ENCODE measurements at regions not wholly inside any gene's neighbourhood (a gene's known extent, or its start where the extent isn't known, plus 50 kb on each side); places are given as distances from the start of the nearest gene placed in this dataset.

DNA sequence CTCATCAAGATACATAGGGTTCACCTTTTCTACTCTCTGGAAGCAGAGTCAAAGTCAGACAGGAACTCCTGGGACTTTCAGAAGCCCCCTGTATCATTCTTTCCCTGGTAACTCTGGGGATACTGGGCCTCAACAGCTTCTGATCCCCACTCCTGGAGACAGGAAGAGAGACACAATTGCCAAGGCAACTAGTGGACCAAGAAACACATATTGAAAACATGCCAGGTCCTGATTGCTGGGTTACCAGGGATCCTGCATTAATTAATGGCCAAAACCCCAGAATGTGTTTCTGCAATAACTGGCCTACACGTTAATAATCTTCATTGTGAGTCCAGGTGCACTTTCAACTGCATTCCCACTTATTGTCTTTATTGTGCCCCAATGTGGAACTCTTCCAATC is 260.8 kb upstream of the POU2AF2 start:
- Mint-ChIP-seq H3K27ac (ENCODE audit: low read depth, unreplicated experiment) (no peak overlapping the region), H3K36me3 (ENCODE audit: insufficient read depth, unreplicated experiment) (no peaks in the 10 kb centered on the region), H3K4me1 (ENCODE audit: insufficient read depth, unreplicated experiment) (peaks cover 8% of the 10 kb centered on the region), H3K4me3 (ENCODE audit: unreplicated experiment) (no peak overlapping the region), H3K27me3 (ENCODE audit: insufficient read depth, unreplicated experiment) (peaks cover 14% of the 10 kb centered on the region), H3K9me3 (ENCODE audit: unreplicated experiment) (peaks cover 2% of the 10 kb centered on the region)
- ChIA-PET CTCF (interaction anchor here (0.6 kb wide), 1 partner anchor 13 kb away, joined by 4 read pairs; no protein-coding TSS in a partner anchor), POLR2A (interaction anchor here (1.0 kb wide), 1 partner anchor 77 kb away, joined by 3 read pairs; no protein-coding TSS in a partner anchor)
- BruUV-seq (replicated peaks), result no TSS peak
- no peak for DNase-seq (ENCODE audit: unreplicated experiment)
- intact Hi-C loops (cut with micrococcal nuclease), result no loop called here
- TF ChIP-seq, protein P1, sequence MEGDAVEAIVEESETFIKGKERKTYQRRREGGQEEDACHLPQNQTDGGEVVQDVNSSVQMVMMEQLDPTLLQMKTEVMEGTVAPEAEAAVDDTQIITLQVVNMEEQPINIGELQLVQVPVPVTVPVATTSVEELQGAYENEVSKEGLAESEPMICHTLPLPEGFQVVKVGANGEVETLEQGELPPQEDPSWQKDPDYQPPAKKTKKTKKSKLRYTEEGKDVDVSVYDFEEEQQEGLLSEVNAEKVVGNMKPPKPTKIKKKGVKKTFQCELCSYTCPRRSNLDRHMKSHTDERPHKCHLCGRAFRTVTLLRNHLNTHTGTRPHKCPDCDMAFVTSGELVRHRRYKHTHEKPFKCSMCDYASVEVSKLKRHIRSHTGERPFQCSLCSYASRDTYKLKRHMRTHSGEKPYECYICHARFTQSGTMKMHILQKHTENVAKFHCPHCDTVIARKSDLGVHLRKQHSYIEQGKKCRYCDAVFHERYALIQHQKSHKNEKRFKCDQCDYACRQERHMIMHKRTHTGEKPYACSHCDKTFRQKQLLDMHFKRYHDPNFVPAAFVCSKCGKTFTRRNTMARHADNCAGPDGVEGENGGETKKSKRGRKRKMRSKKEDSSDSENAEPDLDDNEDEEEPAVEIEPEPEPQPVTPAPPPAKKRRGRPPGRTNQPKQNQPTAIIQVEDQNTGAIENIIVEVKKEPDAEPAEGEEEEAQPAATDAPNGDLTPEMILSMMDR (IDR thresholded peaks at IDR 0.05; ENCODE audit: unreplicated experiment), result no peak

DNA sequence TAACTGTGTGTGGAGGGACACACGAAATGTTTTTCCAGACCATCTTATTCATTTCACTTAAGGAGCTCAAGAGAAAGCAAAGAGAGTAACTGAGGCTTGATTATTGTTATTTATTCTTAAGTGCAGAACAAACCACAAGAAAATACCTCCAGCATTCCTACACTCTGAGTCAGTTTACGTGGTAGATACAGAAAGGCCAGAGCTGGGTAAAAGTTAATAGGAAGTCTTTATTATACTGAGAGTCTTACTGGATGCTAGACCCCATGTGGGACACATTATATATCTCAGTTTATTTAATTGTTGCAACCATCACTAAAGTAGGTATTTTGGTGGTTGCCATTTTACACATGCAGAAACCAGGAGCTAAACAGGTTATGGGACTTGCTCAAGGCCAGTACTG is 261.4 kb upstream of the POU2AF2 start:
- intact Hi-C loops (cut with micrococcal nuclease), result no loop called here
- CTCF ChIA-PET, result interaction anchor here (0.6 to 0.7 kb wide), 2 partner anchors 13 to 567 kb away, joined by 3 to 4 read pairs; no protein-coding TSS in a partner anchor
- peak; percentile 47 for DNase-seq (ENCODE audit: unreplicated experiment)
- Mint-ChIP-seq H3K4me3 (ENCODE audit: unreplicated experiment) (no peak overlapping the region), H3K4me1 (ENCODE audit: insufficient read depth, unreplicated experiment) (peaks cover 8% of the 10 kb centered on the region), H3K9me3 (ENCODE audit: unreplicated experiment) (peaks cover 7% of the 10 kb centered on the region), H3K36me3 (ENCODE audit: insufficient read depth, unreplicated experiment) (no peaks in the 10 kb centered on the region), H3K27ac (ENCODE audit: low read depth, unreplicated experiment) (no peak overlapping the region), H3K27me3 (ENCODE audit: insufficient read depth, unreplicated experiment) (peaks cover 14% of the 10 kb centered on the region)
- POLR2A ChIA-PET, result interaction anchor here (1.0 kb wide), 1 partner anchor 76 kb away, joined by 3 read pairs; no protein-coding TSS in a partner anchor
- no TSS peak for BruUV-seq (replicated peaks)
- TF ChIP-seq, protein P1 (IDR thresholded peaks at IDR 0.05; ENCODE audit: unreplicated experiment), result no peak

DNA sequence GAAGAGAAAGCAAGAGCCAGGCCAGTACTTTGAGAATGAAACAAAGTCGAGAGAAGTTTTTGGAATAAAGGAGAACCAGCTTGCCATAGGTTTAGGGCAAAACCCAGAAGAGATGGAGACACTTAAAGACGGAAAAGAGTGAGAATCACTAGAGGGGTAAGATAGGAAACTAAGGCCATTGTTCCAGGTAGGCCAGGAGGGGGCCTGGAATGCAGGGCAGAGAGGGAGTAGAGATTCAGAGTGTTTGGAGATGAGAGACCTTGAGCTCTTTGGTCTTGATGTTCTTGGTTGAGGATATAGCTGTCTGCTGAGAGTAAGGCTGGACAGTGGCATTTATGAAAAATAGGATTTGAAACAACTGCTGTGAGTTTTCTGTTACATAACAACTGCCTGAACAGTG is 263.3 kb upstream of the POU2AF2 start:
- no TSS peak for BruUV-seq (replicated peaks)
- intact Hi-C loops (cut with micrococcal nuclease), result no loop called here
- Mint-ChIP-seq H3K4me1 (ENCODE audit: insufficient read depth, unreplicated experiment) (peaks cover 6% of the 10 kb centered on the region), H3K36me3 (ENCODE audit: insufficient read depth, unreplicated experiment) (no peaks in the 10 kb centered on the region), H3K4me3 (ENCODE audit: unreplicated experiment) (no peak overlapping the region), H3K9me3 (ENCODE audit: unreplicated experiment) (peaks cover 7% of the 10 kb centered on the region), H3K27ac (ENCODE audit: low read depth, unreplicated experiment) (no peak overlapping the region), H3K27me3 (ENCODE audit: insufficient read depth, unreplicated experiment) (peaks cover 10% of the 10 kb centered on the region)
- TF ChIP-seq, protein P1 (IDR thresholded peaks at IDR 0.05; ENCODE audit: unreplicated experiment), result no peak
- DNase-seq (ENCODE audit: unreplicated experiment), result no peak
- ChIA-PET CTCF (interaction anchor here (0.6 kb wide), 2 partner anchors 106 to 284 kb away, joined by 3 to 4 read pairs; no protein-coding TSS in a partner anchor), POLR2A (no interaction called here)

DNA sequence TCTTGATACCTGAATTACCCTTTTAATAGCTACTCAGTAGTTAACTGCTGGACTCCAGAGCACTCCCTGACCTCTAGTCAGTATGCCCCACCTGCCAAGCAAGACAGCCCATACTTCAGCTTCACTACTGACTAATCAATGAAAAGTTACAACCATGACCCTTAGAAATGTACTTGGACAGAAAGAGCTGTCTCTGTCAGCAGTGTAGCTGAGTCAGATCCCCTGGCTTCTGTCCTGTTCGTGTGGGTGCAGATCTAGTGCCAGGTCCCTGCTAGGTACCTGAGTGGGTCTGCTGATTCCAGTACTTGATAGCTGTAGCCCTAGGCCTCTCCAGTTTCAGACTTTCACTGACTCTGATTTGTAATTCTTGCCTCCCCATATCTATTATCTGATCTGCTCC is 265.8 kb upstream of the POU2AF2 start:
- Mint-ChIP-seq H3K4me3 (ENCODE audit: unreplicated experiment) (no peak overlapping the region), H3K4me1 (ENCODE audit: insufficient read depth, unreplicated experiment) (peaks cover 6% of the 10 kb centered on the region), H3K36me3 (ENCODE audit: insufficient read depth, unreplicated experiment) (no peaks in the 10 kb centered on the region), H3K27me3 (ENCODE audit: insufficient read depth, unreplicated experiment) (no peaks in the 10 kb centered on the region), H3K9me3 (ENCODE audit: unreplicated experiment) (peaks cover 7% of the 10 kb centered on the region), H3K27ac (ENCODE audit: low read depth, unreplicated experiment) (no peak overlapping the region)
- intact Hi-C loops (cut with micrococcal nuclease), result no loop called here
- TF ChIP-seq, protein P1 (IDR thresholded peaks at IDR 0.05; ENCODE audit: unreplicated experiment), result no peak
- ChIA-PET POLR2A (no interaction called here), CTCF (interaction anchor here (0.6 to 1.0 kb wide), 2 partner anchors 461 to 547 kb away, joined by 3 read pairs; no protein-coding TSS in a partner anchor)
- DNase-seq (ENCODE audit: unreplicated experiment), result peak; percentile 33
- no TSS peak for BruUV-seq (replicated peaks)
